SKM-1 (cell line): ENCODE measurements at regions not wholly inside any gene's neighbourhood (a gene's known extent, or its start where the extent isn't known, plus 50 kb on each side); places are given as distances from the start of the nearest gene placed in this dataset.
"Not testable (repeated sequence)": the region's sequence is repeated elsewhere in the genome, so short reads cannot be mapped to it uniquely, and the experiment has no call there.

ENCODE experiments used
- DNase-seq: peaks from one replicate; lab custom pipeline; 2025; ENCODE audit not compliant: unreplicated experiment; lab: John Stamatoyannopoulos, UW

DNA sequence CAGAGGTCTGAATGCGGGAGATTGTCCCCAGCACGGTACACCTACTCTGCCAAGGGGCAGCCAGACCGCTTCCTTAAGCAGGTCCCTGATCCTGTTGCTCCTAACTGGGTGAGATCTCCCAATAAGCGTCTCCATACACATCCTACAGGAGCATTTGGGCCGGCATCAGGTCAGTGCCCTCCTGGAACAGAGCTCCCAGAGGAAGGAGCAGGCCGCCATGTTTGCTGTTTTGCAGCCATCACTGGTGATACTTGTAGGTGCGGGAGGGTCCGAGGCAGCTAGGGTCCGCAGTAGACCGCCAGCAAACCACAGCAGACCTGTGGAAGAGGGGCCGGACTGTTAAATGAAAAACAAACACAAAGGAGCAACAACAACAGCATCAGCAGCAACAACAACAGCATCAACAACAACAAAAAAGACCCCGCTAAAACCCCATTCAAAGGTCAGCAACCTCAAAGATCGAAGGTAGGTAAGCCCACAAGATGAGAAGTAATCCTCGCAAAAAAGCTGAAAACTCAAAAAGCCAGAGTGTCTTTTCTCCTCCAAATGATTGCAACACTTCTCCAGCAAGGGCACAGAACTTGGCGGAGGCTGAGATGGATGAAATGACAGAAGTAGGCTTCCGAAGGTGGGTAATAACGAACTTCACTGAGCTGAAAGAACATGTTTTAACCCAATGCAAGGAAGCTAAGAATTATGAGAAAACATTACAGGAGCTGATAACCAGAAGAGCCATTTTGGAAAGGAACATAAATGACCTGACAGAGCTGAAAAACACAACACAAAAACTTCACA lies 79.0 kb upstream of the CDH7 start:
- DNase-seq, result no peak

DNA sequence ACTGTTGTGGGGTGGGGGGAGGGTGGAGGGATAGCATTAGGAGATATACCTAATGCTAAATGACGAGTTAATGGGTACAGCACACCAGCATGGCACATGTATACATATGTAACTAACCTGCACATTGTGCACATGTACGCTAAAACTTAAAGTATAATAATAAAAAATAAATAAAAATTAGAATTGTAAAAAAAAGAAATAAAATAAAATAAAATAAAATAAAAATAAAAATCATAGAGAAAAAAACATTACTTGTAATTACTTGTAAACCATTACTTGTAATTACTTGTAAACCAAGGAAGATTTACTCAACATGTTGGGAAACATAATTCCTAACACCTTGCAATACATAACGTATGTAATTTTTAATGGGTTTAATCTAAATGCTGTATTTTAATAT lies 80.7 kb upstream of the CDH7 start:
- not testable (repeated sequence) for DNase-seq

DNA sequence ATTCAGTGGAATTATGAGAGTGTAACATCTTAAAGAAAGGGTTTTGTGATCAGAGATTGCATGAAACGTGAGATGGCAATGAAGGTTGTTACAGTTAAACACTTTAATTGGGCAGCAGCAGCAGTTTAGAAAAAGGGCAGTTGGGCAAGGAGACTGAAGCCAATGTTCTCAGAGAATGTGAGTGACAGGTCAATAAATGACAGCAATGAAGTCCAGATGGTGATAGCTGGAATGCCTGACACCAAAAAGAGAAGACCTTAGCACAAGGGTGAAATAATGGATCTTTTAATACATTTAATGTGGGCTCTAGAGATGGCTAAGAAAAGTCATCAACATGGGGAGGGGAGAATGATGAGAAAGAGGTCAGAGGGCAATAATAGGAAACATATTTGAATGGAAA lies 89.4 kb upstream of the CDH7 start:
- DNase-seq, result no peak

DNA sequence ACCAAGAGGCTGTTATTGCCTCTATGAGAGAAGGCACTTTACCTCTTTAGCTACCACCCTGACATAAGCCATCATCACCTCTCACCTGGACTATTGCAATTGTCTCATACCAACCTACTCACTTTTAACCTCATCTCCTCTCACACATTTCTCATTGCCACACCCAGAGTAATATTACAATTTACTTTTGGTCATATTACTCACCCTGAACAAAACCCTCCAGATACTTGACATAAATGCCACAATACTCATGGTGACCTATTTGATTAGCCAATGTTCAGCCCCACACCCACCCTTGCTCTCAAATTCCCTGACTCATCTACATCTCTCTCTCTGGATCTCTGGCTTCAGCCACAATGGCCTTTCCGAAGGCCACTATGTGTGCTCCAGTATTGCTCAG lies 90.9 kb upstream of the CDH7 start:
- DNase-seq, result no peak

DNA sequence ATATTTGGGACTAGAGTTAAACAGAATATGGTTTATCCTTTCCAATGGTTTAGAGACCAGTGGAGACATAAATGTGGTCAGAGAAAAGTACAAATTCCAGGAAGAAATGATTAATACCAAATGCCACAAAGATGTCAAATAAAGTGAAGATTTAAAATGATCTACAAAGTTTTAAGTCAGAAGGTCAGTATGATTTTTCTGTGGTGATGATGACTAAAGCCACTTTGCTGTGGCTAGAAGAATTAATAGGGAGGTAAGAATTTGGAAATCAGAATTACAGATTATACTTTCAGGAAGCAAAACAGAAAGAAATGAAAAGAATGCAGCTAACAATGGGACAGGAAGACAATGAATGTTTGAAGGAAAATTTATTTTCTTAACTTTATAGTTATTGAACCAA lies 91.5 kb upstream of the CDH7 start:
- no peak for DNase-seq

DNA sequence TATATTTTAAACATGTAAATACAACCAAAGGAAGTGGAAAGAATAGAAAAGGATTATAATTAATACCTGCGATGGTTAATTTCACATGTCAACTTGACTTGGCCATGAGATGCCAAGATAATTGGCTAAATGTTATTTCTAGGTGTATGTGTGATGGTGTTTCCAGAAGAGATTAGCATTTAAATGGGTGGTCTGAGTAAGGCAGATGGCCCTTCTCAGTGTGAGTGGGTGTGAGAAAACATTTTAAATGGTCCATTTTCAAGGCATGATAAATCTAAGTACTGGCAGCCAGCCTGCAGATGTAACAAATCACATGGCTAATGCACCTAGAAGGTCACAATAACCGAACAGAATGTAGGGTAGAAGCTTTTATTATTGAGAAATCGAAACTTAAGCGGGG lies 99.6 kb upstream of the CDH7 start:
- DNase-seq, result no peak

DNA sequence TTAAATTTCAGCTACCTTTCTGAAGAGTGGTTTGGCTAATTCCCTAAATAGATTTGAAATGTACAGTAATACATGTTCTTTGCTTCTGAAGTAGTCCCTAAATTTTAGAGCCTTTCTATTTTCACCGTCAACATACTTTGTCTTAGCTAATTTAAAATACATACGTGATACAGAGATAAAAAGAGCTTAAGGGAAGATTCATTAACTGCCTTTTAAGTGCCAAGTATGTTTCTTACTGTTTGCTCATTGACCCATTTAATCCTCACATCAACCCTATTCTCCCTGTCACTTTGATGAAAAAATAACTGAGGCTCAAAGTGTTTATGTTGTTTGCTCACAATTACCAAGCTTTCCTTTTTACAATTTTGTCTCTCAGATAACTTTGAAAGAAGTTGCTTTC lies 118.6 kb upstream of the CDH7 start:
- DNase-seq, result no peak

DNA sequence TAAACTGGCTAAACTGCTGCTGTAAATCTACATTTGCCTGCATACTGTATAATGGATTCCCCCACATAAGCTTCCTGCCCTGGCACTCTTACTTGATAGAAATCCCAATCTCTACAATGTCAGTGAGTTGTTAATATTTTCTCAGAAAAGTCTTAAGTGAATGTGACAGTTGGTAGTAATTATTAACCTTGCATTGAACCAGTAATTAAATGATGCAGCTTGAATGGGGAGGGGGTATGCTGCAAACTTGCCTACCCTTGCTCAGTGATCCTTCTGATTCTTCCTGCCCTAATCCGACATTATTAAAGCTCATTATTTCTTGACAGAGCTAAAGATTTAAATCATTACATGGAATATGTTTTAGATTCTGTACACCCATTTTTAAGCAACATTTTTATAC lies 119.0 kb upstream of the CDH7 start:
- no peak for DNase-seq

DNA sequence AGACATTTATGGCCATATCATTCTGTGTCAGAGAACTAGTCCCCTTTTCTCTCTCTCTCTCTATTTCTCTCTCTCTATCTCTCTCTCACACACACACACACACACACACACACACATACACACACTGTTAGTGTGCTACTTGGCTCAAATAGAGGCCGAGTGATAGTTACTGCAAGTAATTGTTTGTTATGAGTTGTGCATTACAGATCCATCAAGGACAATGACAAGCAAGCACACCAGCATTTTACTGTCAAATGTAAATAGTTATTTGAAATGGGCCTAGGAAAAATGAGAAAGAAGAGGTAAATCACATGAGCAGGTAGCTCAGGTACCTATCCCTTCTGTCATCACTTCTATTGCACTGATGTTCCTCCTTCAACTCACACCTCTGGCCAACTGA lies 122.4 kb upstream of the CDH7 start:
- no peak for DNase-seq

DNA sequence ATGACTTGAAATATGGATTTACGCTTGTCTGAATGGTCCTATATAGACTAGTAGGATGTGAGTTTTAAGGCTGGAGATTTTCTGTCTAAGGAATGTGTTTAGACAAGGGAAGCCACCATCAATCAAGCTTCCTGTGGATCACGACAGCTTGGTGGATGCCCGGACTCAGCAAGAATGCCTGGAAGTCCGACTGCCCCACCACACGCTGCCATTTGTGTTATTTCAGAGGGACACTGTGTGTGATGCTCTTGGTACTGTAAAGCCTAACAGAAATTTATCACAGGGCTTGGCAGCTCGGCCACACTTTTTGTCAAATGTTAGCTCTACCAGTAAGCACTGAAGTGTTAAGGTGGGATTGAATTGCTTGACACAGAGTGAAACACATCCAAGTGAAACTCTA lies 127.1 kb upstream of the CDH7 start:
- no peak for DNase-seq

DNA sequence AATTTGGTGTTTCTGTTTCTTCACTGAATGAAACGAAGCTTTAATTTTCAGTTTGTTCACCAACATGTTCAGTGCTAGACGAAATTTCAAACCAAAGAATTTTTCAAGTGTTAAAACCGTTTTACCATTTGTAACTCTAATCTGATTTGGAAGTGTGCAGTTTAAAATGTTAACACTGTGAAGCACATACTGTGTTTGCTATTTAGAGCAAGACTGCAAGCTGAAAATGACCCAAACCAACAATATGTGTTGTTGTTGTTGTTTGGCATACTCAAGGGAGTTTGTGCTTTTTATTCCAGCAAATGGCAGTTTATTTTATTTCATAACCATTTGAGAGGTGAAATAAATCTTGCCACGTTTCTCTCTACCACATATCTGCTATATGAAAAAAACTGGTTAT lies 128.4 kb upstream of the CDH7 start:
- no peak for DNase-seq

DNA sequence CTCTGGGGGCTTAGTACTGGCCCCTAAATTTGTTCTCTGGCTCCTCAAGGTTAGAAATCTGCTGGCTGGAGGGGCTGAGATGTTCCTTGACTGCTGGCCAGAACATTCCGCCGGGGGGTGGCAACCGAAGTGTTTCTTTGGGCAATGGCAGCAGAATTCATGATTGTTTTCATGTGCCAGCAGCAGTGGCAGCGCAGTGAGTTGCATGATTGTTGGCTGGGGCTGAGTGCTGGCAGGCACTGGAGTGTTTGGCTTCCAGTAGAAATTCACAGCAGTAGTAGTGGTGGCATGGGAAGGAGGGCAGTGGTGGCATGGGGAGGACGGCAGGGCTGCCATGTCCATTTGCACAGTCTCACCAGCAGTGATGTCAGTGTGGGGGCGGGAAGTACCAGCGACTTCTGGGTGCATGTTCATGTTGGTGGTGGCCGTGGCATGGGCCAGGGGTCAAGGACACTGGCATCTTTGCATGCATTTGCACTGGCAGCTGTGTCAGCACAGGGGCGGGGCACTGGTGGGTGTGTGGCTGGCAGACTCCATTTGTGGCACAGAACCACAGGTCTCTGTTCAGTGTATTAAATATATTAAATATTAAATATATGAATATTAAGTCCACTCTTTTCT lies 130.6 kb upstream of the CDH7 start:
- DNase-seq, result no peak

DNA sequence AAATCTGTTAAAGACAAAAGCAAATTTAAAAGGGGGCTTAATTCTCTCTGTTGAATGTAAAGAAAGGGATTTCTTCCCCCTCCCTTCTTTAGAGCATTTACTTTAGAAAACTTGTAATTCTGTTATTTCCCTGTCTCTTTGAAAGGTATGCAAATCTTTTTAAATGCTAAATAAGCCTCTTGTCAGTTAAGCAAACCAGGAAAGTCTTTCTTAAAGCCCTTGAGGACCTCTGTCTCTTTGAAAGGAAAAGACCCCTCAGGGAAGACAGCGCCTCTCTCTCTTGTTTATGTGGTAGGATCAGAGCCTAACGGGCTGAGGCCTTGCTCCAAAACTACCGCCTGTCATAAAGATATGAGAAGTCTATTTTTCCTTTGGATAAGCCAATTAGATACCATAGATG lies 139.9 kb upstream of the CDH7 start:
- DNase-seq, result no peak

DNA sequence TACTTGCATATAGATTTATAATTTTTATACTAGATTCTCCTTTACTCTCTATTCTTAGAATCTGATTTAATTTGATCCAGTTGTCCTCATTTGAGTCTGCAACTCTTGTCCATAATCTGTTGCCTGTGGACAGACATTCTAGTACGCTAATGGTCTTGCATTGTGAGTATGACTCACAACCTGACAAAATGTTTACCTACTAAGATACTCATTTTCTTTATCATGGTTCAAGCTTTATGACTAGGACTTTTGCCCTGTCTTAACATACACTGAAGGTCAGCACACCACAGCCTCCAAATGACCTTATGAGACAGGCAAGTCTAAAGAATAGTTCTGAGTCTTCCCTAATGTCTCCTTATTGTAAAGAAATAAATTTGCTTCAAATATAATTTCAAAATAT lies 142.3 kb upstream of the CDH7 start:
- no peak for DNase-seq

DNA sequence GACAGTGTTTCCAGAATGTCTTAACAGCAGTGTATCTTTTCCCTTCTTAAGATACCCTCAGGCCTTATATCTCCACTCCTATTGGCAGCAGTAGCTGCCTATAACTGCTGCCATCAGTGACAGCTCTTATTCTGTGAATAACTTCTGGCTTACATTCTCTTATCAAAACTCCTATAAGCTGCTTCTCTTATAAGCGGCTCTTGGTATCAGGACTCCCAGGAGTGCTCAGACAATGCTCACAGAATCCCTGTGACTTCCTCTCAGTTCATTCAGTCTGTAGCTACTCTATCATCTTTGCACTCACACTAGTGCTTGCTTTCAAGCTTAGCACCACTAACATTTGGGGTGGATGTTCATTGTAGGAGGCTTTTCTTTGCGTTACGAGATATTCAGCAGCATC lies 143.7 kb upstream of the CDH7 start:
- no peak for DNase-seq

DNA sequence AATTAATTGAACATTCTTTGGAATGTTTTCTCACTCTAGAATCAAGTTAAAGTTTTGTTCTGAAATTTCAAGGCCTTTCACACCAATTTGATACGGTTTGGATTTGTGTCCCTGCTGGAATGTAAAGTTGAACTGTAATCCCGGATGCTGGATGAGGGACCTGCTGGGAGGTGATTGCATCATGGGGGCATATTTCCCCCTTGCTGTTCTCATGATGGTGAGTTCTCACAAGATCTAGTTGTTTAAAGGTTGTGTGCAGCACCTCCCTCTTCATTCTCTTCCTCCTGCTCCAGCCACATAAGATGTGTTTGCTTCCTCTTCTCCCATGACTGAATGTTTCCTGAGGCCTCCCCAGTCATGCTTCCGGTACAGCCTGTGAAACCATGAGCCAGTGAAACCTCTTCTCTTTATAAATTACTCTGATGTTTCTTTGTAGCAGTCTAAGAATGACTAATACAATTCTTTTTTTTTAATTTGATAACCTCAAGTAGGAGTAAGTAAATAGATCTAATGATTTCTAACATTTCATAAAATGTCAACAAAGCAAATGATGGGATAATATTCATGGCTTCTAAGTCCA lies 144.2 kb upstream of the CDH7 start:
- no peak for DNase-seq

DNA sequence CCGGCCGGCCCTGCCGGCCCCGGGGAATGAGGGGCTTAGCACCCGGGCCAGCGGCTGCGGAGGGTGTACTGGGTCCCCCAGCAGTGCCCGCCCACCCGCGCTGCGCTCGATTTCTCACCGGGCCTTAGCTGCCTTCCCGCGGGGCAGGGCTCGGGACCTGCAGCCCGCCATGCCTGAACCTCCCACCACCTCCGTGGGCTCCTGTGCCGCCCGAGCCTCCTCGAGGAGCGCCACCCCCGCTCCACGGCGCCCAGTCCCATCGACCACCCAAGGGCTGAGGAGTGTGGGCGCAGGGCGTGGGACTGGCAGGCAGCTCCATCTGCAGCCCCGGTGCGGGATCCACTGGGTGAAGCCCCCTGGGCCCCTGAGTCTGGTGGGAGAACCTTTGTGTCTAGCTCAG lies 145.5 kb upstream of the CDH7 start:
- not testable (repeated sequence) for DNase-seq

DNA sequence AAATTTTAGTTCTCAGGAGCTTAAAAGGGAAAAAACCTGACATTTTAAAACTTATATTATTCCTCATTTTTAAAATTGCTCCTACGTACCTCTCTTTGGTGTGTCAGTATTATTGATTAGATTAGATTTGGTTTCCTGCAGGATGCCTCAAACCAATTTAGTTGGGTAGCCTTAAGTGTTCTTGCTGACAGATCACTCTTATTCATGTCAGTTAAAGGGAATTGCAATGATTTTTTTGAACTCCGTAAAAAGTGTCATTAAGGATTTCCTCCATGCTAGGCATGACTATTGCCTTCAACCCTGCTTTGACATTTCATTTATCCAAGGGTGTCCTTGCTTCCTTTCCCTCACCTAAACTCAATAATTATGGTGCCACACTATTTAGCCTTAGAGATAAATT lies 149.0 kb upstream of the CDH7 start:
- DNase-seq, result no peak

DNA sequence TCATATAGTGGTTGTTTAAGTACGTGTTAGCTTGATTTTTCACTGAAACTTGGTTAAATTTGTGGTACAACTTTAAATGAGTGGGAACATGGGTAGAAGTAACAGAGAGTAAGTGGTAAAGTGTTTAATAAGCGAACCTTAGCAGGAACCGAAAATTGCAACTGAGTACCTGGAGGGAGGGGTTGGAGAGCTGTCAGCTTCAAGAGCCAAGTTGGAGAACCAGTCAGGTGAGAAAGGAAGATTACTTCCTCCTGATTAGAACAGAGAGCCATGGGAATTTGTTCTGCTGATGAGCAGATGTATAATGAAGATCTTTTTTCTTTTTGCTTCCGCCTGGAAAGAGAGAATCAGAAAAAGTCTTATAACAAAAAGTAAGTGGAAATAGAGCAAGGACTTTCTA lies 158.4 kb upstream of the CDH7 start:
- no peak for DNase-seq

DNA sequence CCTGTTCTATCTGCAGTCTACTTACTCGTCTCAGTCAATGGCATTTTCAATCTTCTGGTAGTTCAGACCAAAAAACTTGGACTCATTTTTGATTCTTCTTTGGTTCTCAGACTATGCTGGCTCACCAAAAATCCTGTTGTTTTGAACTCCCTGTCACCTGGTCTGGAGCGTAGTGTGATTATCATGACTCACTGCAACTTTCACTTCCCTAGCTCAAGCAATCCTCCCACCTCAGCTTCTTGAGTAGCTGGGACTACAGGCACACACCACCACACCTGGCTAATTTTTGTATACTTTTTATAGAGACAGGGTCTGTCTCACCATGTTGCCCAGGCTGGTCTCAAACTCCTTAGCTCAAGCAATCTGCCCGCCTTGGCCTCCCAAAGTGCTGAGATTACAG lies 163.3 kb upstream of the CDH7 start:
- no peak for DNase-seq

DNA sequence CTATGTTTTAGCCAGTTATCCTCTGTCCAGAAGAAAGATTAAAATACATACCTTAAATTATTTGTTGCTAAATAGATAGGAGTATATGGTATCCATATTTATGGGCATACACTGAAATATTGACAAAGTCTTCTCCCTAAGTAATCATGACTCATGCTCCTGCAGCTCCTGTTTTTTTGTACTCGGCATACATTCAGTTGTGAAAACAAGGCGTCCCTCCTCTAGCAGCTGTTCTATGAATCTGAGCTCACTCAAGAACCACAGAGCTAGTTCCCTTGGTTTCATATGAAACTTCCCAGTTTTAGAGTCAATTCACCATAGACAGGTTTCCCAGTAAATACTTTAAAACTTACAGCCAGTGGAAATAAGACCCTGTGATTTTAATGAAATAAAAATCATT lies 168.7 kb upstream of the CDH7 start:
- not testable (repeated sequence) for DNase-seq

DNA sequence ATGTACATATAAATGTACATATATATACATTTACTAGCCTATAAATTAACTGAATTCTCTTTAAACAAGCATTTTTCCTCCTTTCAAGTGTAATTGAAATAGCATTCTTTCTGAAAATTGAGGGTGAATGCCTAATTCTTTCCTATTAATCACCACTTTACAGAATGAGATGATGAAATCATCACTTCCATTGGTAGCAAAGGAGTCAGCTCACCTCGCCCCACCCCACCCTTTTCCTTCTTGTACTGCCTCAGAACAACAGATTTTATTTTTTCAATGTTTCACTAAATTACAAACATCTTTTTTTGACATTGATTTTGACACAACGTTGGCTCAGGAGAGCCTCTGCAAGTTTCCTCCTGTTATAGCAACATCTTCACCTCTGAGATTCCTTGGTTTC lies 181.9 kb upstream of the CDH7 start:
- no peak for DNase-seq

DNA sequence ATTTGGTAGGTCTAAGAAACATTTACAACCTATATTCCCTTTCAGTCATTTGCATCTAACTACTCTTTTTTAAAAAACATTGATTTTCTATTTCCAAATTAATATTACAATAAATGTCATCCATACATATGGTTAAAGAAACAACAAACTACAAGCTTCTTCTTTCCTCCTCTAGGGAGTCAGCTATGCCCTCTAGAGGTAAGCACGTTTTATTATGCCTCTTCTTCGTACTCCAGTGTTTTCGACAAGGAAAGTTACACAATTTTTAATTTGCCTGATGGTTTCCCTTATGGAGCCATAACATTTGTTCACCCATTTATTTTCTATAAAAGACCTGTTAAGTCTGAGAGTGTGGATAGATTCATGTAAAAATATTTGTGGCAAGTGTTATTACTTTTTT lies 183.4 kb upstream of the CDH7 start:
- peak; percentile 10 for DNase-seq
